H9 (cell line): ENCODE measurements at regions not wholly inside any gene's neighbourhood (a gene's known extent, or its start where the extent isn't known, plus 50 kb on each side); places are given as distances from the start of the nearest gene placed in this dataset.

ENCODE experiments used
- DNase-seq: peaks from one replicate; pipeline ENCODE4 v3.0.0-alpha.2; 2017
- H2AFZ ChIP-seq: one replicate; pipeline ENCODE4 v1.6.1; 2013; ENCODE audit warnings: mild to moderate bottlenecking, low read length, control low read depth, moderate library complexity
- H2AK5ac ChIP-seq: 2 replicates; pipeline ENCODE4 v1.6.1; 2013; ENCODE audit warnings: low read length, control low read depth, mixed read lengths; ENCODE audit not compliant: insufficient read length
- H2BK120ac ChIP-seq: one replicate; pipeline ENCODE4 v1.6.1; 2013; ENCODE audit warnings: low read depth, mild to moderate bottlenecking, low read length, control low read depth, inconsistent platforms; ENCODE audit not compliant: poor library complexity, severe bottlenecking
- H2BK12ac ChIP-seq: 2 replicates; pipeline ENCODE4 v1.6.1; 2013; ENCODE audit warnings: low read length, control low read depth, mixed read lengths, low read depth; ENCODE audit not compliant: insufficient read length
- H2BK15ac ChIP-seq: 2 replicates; pipeline ENCODE4 v1.6.1; 2013; ENCODE audit warnings: low read depth, low read length, control low read depth
- H2BK20ac ChIP-seq: one replicate; pipeline ENCODE4 v1.6.1; 2013; ENCODE audit warnings: low read depth, mild to moderate bottlenecking, low read length, control low read depth, inconsistent platforms; ENCODE audit not compliant: poor library complexity, severe bottlenecking
- H2BK5ac ChIP-seq: 2 replicates; pipeline ENCODE4 v1.6.1; 2013; ENCODE audit warnings: low read length, control low read depth, mixed read lengths; ENCODE audit not compliant: insufficient read length
- H3K14ac ChIP-seq: 2 replicates; pipeline ENCODE4 v1.6.1; 2013; ENCODE audit warnings: low read length, control low read depth; ENCODE audit not compliant: insufficient read depth
- H3K18ac ChIP-seq: 2 replicates; pipeline ENCODE4 v1.6.1; 2013; ENCODE audit warnings: low read depth, mild to moderate bottlenecking, mixed read lengths, low read length, control low read depth; ENCODE audit not compliant: insufficient read length
- H3K23ac ChIP-seq: 2 replicates; pipeline ENCODE4 v1.6.1; 2013; ENCODE audit warnings: low read length, control low read depth, mixed read lengths, low read depth; ENCODE audit not compliant: insufficient read length
- H3K23me2 ChIP-seq: 2 replicates; pipeline ENCODE4 v1.6.1; 2013; ENCODE audit warnings: low read depth, mild to moderate bottlenecking, mixed read lengths, low read length, control low read depth; ENCODE audit not compliant: insufficient read length, poor library complexity, severe bottlenecking
- H3K27ac ChIP-seq: 2 replicates; pipeline ENCODE4 v1.5.1; 2013; ENCODE audit warnings: low read length, control low read depth, mixed read lengths, low read depth; ENCODE audit not compliant: insufficient read length
- H3K27me3 ChIP-seq: 2 replicates; pipeline ENCODE4 v1.6.1; 2013; ENCODE audit warnings: low read length, control low read depth, inconsistent platforms; ENCODE audit not compliant: insufficient read depth
- H3K4ac ChIP-seq: 2 replicates; pipeline ENCODE4 v1.6.1; 2013; ENCODE audit warnings: low read depth, mild to moderate bottlenecking, control low read depth, inconsistent platforms, low read length, moderate library complexity
- H3K4me1 ChIP-seq: 2 replicates; pipeline ENCODE4 v1.6.1; 2013; ENCODE audit warnings: low read length, control low read depth, inconsistent platforms; ENCODE audit not compliant: insufficient read depth
- H3K4me2 ChIP-seq: 2 replicates; pipeline ENCODE4 v1.6.1; 2013; ENCODE audit warnings: low read length, control low read depth, mixed read lengths; ENCODE audit not compliant: insufficient read length, insufficient read depth
- H3K56ac ChIP-seq: 2 replicates; pipeline ENCODE4 v1.6.1; 2013; ENCODE audit warnings: low read depth, mild to moderate bottlenecking, mixed read lengths, low read length, control low read depth; ENCODE audit not compliant: insufficient read length
- H3K79me1 ChIP-seq: 2 replicates; pipeline ENCODE4 v1.6.1; 2013; ENCODE audit warnings: low read depth, mild to moderate bottlenecking, moderate library complexity, low read length, control low read depth, inconsistent platforms; ENCODE audit not compliant: insufficient read depth, poor library complexity, severe bottlenecking
- H3K79me2 ChIP-seq: 2 replicates; pipeline ENCODE4 v1.6.1; 2013; ENCODE audit warnings: low read length, control low read depth, inconsistent platforms; ENCODE audit not compliant: insufficient read depth
- H3K9ac ChIP-seq: 2 replicates; pipeline ENCODE4 v1.6.1; 2013; ENCODE audit warnings: low read length, control low read depth, mixed read lengths; ENCODE audit not compliant: insufficient read length; ENCODE audit errors: extremely low read depth
- H3K9me3 ChIP-seq: one replicate; pipeline ENCODE4 v1.6.1; 2013; ENCODE audit warnings: low read depth, low read length, inconsistent platforms; ENCODE audit not compliant: control insufficient read depth
- H3T11ph ChIP-seq: one replicate; pipeline ENCODE4 v1.6.1; 2013; ENCODE audit warnings: mild to moderate bottlenecking, low read length, control low read depth, inconsistent platforms
- H4K20me1 ChIP-seq: one replicate; pipeline ENCODE4 v1.6.1; 2013; ENCODE audit not compliant: control insufficient read depth, insufficient read length, insufficient read depth
- H4K5ac ChIP-seq: 2 replicates; pipeline ENCODE4 v1.6.1; 2013; ENCODE audit warnings: low read depth, mild to moderate bottlenecking, mixed read lengths, low read length, control low read depth; ENCODE audit not compliant: insufficient read length
- H4K8ac ChIP-seq: replicated peaks from 2 replicates; pipeline ENCODE4 v1.6.1; 2013; ENCODE audit warnings: low read length, control low read depth, mixed read lengths, low read depth; ENCODE audit not compliant: insufficient read length
- H4K91ac ChIP-seq: 2 replicates; pipeline ENCODE4 v1.6.1; 2013; ENCODE audit warnings: low read depth, mild to moderate bottlenecking, moderate library complexity, mixed read lengths, low read length, control low read depth; ENCODE audit not compliant: insufficient read length
- H3K27ac Mint-ChIP-seq, 3 experiments: 2 replicates in 2 of 3; 3 replicates in 1 of 3; pipeline ENCODE4 v1.8.0; 2020 to 2021; ENCODE audit warnings: mixed read lengths in 3 of 3, mild to moderate bottlenecking in 1 of 3, moderate library complexity in 1 of 3
- H3K27me3 Mint-ChIP-seq: 2 replicates; pipeline ENCODE4 v1.8.0; 2021; ENCODE audit warnings: low read depth, mild to moderate bottlenecking, moderate library complexity, mixed read lengths
- H3K36me3 Mint-ChIP-seq, 3 experiments: 2 replicates in 2 of 3; 3 replicates in 1 of 3; pipeline ENCODE4 v1.8.0; 2020 to 2021; ENCODE audit warnings: low read depth in 3 of 3, mixed read lengths in 3 of 3; ENCODE audit not compliant: insufficient read depth in 1 of 3
- H3K4me1 Mint-ChIP-seq, 2 experiments: 2 replicates each; pipeline ENCODE4 v1.8.0; 2020; ENCODE audit warnings: mixed read lengths in 2 of 2
- H3K4me3 Mint-ChIP-seq, 2 experiments: 2 replicates in 1 of 2; 3 replicates in 1 of 2; pipeline ENCODE4 v1.8.0; 2020 to 2021; ENCODE audit warnings: mild to moderate bottlenecking in 2 of 2, mixed read lengths in 2 of 2, moderate library complexity in 1 of 2
- H3K9me3 Mint-ChIP-seq, 2 experiments: 2 replicates in 1 of 2; 3 replicates in 1 of 2; pipeline ENCODE4 v1.8.0; 2020; ENCODE audit warnings: mild to moderate bottlenecking in 2 of 2, mixed read lengths in 2 of 2, moderate library complexity in 1 of 2
- CTCF ChIP-seq: fragments of 200-600 bp; sonication (generic); conservative IDR thresholded peaks from 3 replicates; pipeline ENCODE4 v1.8.0; 2021; ENCODE audit warnings: antibody characterized with exemption, mild to moderate bottlenecking
- WGBS: extraction: QIAGEN DNeasy Blood & Tissue Kit; methylation state at CpG from one replicate; pipeline ENCODE4 v1.1.7; 2013; ENCODE audit warnings: missing lambda C conversion rate, low lambda C conversion rate, mixed read lengths; ENCODE audit not compliant: insufficient read length; ENCODE audit errors: extremely low coverage; 5-methylcytosine and 5-hydroxymethylcytosine counted together

GRCh38 chr5:3230254-3230653 lies 365.4 kb upstream of the IRX1 start:
- Histone ChIP-seq H3K14ac (no peak overlapping the region), H3K23me2 (no peaks in the 10 kb centered on the region), H2BK15ac (no peak overlapping the region), H3K9ac (no peak overlapping the region), H3K4me2 (no peak overlapping the region), H4K20me1 (no peaks in the 10 kb centered on the region), H4K91ac (no peak overlapping the region), H4K8ac (no peak overlapping the region), H3K4ac (no peak overlapping the region), H3K4me1 (no peaks in the 10 kb centered on the region), H3K56ac (no peak overlapping the region), H3K27me3 (no peaks in the 10 kb centered on the region), H2BK5ac (no peak overlapping the region), H4K5ac (no peak overlapping the region), H2BK20ac (no peak overlapping the region), H3K23ac (no peak overlapping the region), H2BK12ac (no peak overlapping the region), H3K79me2 (no peaks in the 10 kb centered on the region), H2AK5ac (no peak overlapping the region), H2BK120ac (no peak overlapping the region), H3K18ac (no peak overlapping the region), H3K9me3 (no peaks in the 10 kb centered on the region), H2AFZ (no peak overlapping the region), H3K79me1 (no peaks in the 10 kb centered on the region), H3T11ph (no peak overlapping the region), H3K27ac (no peak overlapping the region)
- Mint-ChIP-seq H3K27ac (no peak overlapping the region), H3K36me3 (peaks cover 0 to 1% (median 0%) of the 10 kb centered on the region in 3 experiments; a peak in 2 of 7 replicates), H3K4me1 (peaks cover 14 to 15% of the 10 kb centered on the region in 2 experiments), H3K27me3 (no peaks in the 10 kb centered on the region), H3K4me3 (no peak overlapping the region), H3K9me3 (peaks cover 2 to 7% of the 10 kb centered on the region in 2 experiments; a peak in 1 of 5 replicates)
- WGBS: no CpG with 5 or more reads among the region's 5 CpGs
- no peak for DNase-seq
- TF ChIP-seq CTCF: no peak
